Endothelial cell of umbilical vein (primary cell): ENCODE measurements at regions not wholly inside any gene's neighbourhood (a gene's known extent, or its start where the extent isn't known, plus 50 kb on each side); places are given as distances from the start of the nearest gene placed in this dataset.

Experiments used
- BruUV-seq: library from RNA; stranded (reverse); fragments of 400-500 nt; replicated peaks from 2 replicates; lab custom pipeline; 2021; lab: Mats Ljungman, UMichigan
- CTCF ChIA-PET: fragments of 300-600, 350-600 bp; sonication (Branson Sonifier 250); formaldehyde crosslinking; loops from one replicate; lab custom pipeline; 2021; ENCODE audit warnings: antibody characterized with exemption, inconsistent platforms; lab: Charles Lee
- POLR2A ChIA-PET: fragments of 300-600, 350-600 bp; sonication (Branson Sonifier 250); formaldehyde crosslinking; loops from one replicate; lab custom pipeline; 2021; ENCODE audit warnings: antibody characterized with exemption, inconsistent platforms; lab: Charles Lee
- DNase-seq: peaks from one replicate; pipeline ENCODE4 v3.0.0-alpha.2; 2011; ENCODE audit warnings: low read depth, low spot score
- FAIRE-seq: peaks from 2 replicates; lab custom pipeline; 2011; peaks lifted over from hg19 to GRCh38; lab: Jason Lieb, UNC
- H2AFZ ChIP-seq: 2 replicates; pipeline ENCODE4 v1.6.0; 2012; ENCODE audit warnings: low read depth, low read length, control low read depth, inconsistent platforms
- H3K27ac ChIP-seq: 2 replicates; pipeline ENCODE4 v1.5.1; 2011; ENCODE audit warnings: low read depth, mild to moderate bottlenecking, control low read depth, low read length, moderate library complexity; ENCODE audit not compliant: insufficient read depth
- H3K27me3 ChIP-seq, 2 experiments: 2 replicates each; pipeline versions ENCODE4 v1.6.0 to v1.6.1; 2011; ENCODE audit warnings: low read length in 2 of 2, mixed read lengths in 1 of 2; ENCODE audit not compliant: control insufficient read depth in 2 of 2, insufficient read depth in 2 of 2
- H3K36me3 ChIP-seq, 2 experiments: 2 replicates in 1 of 2; 3 replicates in 1 of 2; pipeline ENCODE4 v1.5.1; 2011; ENCODE audit warnings: low read length in 2 of 2, mild to moderate bottlenecking in 1 of 2, moderate library complexity in 1 of 2; ENCODE audit not compliant: control insufficient read depth in 2 of 2, insufficient read depth in 2 of 2; ENCODE audit errors: extremely low read depth in 1 of 2
- H3K4me1 ChIP-seq: 3 replicates; pipeline ENCODE4 v1.5.1; 2011; ENCODE audit warnings: mild to moderate bottlenecking, low read length; ENCODE audit not compliant: control insufficient read depth, insufficient read depth; ENCODE audit errors: extremely low read depth
- H3K4me2 ChIP-seq: 2 replicates; pipeline ENCODE4 v1.6.1; 2011; ENCODE audit warnings: low read length, control low read depth, mixed read lengths; ENCODE audit not compliant: insufficient read depth
- H3K4me3 ChIP-seq, 3 experiments: fragments of 200-600 bp in 1 of 3; sonication (generic), shearing (Covaris generic) in 1 of 3; replicated peaks in 1 of 3; 2 replicates each; pipeline ENCODE4 v1.5.1; 2011 to 2016; ENCODE audit warnings: control low read depth in 3 of 3, low read length in 3 of 3, mild to moderate bottlenecking in 2 of 3, inconsistent platforms in 1 of 3, low read depth in 1 of 3, moderate library complexity in 1 of 3; ENCODE audit not compliant: insufficient read depth in 1 of 3
- H3K79me2 ChIP-seq: 2 replicates; pipeline ENCODE4 v1.6.0; 2012; ENCODE audit warnings: low read length, inconsistent platforms; ENCODE audit not compliant: control insufficient read depth, insufficient read depth
- H3K9ac ChIP-seq: replicated peaks from 2 replicates; pipeline ENCODE3; 2011; ENCODE audit warnings: low read length, control low read depth; ENCODE audit not compliant: insufficient read depth; ENCODE audit errors: extremely low read depth
- H3K9me1 ChIP-seq: replicated peaks from 3 replicates; pipeline ENCODE4 v1.6.0; 2011; ENCODE audit warnings: mild to moderate bottlenecking, low read length; ENCODE audit not compliant: control insufficient read depth, insufficient read depth; ENCODE audit errors: extremely low read depth
- H3K9me3 ChIP-seq: replicated peaks from 2 replicates; pipeline ENCODE4 v1.5.1; 2012; ENCODE audit warnings: low read length, inconsistent platforms; ENCODE audit not compliant: control insufficient read depth, insufficient read depth
- H4K20me1 ChIP-seq: replicated peaks from 2 replicates; pipeline ENCODE3; 2011; ENCODE audit warnings: mild to moderate bottlenecking, low read length; ENCODE audit not compliant: control insufficient read depth, insufficient read depth; ENCODE audit errors: extremely low read depth
- CTCF ChIP-seq, 2 donors: IDR thresholded peaks; 1 replicate in 1 of 2; 2 replicates in 1 of 2; pipeline ENCODE4 v1.5.1; 2011; ENCODE audit warnings: low read length in 2 of 2, mild to moderate bottlenecking in 2 of 2, moderate library complexity in 2 of 2, control low read depth in 1 of 2, inconsistent platforms in 1 of 2, low read depth in 1 of 2; ENCODE audit not compliant: insufficient read depth in 1 of 2; ENCODE audit errors: extremely low read depth in 1 of 2
- EZH2 ChIP-seq: IDR thresholded peaks from 2 replicates; pipeline ENCODE4 v1.6.1; 2012; ENCODE audit warnings: borderline replicate concordance, low read depth, mild to moderate bottlenecking, moderate library complexity, low read length, inconsistent platforms; ENCODE audit not compliant: severe bottlenecking
- FOS ChIP-seq: IDR thresholded peaks from 2 replicates; pipeline ENCODE4 v1.6.1; 2011; ENCODE audit warnings: mild to moderate bottlenecking, low read length, moderate library complexity, borderline replicate concordance; ENCODE audit not compliant: insufficient read depth
- GATA2 ChIP-seq: IDR thresholded peaks from 2 replicates; pipeline ENCODE4 v1.7.0; 2011; ENCODE audit warnings: low read depth, mild to moderate bottlenecking, moderate library complexity, mixed read lengths, low read length; ENCODE audit not compliant: insufficient read length, insufficient read depth
- JUN ChIP-seq: IDR thresholded peaks from 2 replicates; pipeline ENCODE4 v1.6.1; 2011; ENCODE audit warnings: borderline replicate concordance, low read depth; ENCODE audit not compliant: insufficient read length, insufficient read depth
- MAX ChIP-seq: IDR thresholded peaks from 2 replicates; pipeline ENCODE4 v1.6.1; 2011; ENCODE audit not compliant: insufficient read depth, insufficient read length
- MYC ChIP-seq: IDR thresholded peaks from one replicate; pipeline ENCODE4 v1.6.1; 2011; ENCODE audit warnings: mild to moderate bottlenecking, low read depth, low read length
- POLR2A ChIP-seq: IDR thresholded peaks from 2 replicates; pipeline ENCODE4 v1.6.1; 2012; ENCODE audit warnings: low read depth, mild to moderate bottlenecking, control low read depth, low read length
- POLR2AphosphoS5 ChIP-seq: IDR thresholded peaks from 2 replicates; pipeline ENCODE4 v1.6.1; 2012; ENCODE audit warnings: low read depth, mild to moderate bottlenecking, control low read depth, low read length, moderate library complexity; ENCODE audit not compliant: insufficient read depth
- dilution Hi-C: fragments of 300-500 bp; cut with MboI; formaldehyde crosslinking; loops from one replicate; pipeline ENCODE4 v1.15.0; 2019; ENCODE audit warnings: low sequenced_read_pairs; ENCODE audit not compliant: extremely low pct_ligation_motif_present
- intact Hi-C: fragments of 100-400 bp; cut with micrococcal nuclease; formaldehyde crosslinking; loops from one replicate; pipeline ENCODE4 v1.10.0; 2022

GRCh38 chr6:28727559-28728211, 196.1 kb downstream of the TRIM27 start:
- peaks cover 4% of the 10 kb centered on the region for H3K4me1 ChIP-seq
- H3K9me1 ChIP-seq: no peaks in the 10 kb centered on the region
- DNase-seq (no peak), FAIRE-seq (no peak)
- CTCF ChIA-PET: interaction anchor here (1.2 kb wide), 1 partner anchor 254 kb away, joined by 3 read pairs; no protein-coding TSS in a partner anchor
- POLR2A ChIA-PET: no interaction called here
- no peak overlapping the region for H2AFZ ChIP-seq
- no peak overlapping the region for H3K4me2 ChIP-seq
- no peaks in the 10 kb centered on the region for H3K79me2 ChIP-seq
- H3K27ac ChIP-seq: no peak overlapping the region
- intact Hi-C loops (loop anchor here (2.0 to 5.0 kb wide), 5 partner anchors 41 to 213 kb away; no protein-coding TSS in a partner anchor), dilution Hi-C loops (no loop called here)
- no peak overlapping the region for H3K9ac ChIP-seq
- no peaks in the 10 kb centered on the region for H3K36me3 ChIP-seq
- H3K9me3 ChIP-seq: no peaks in the 10 kb centered on the region
- H4K20me1 ChIP-seq: no peaks in the 10 kb centered on the region
- no TSS peak for BruUV-seq
- TF ChIP-seq JUN (no peak), EZH2 (no peak), GATA2 (no peak), POLR2AphosphoS5 (no peak), CTCF (IDR thresholded peaks at IDR 0.05; ENCODE audit: extremely low read depth in 1 of 2, insufficient read depth in 1 of 2, low read depth in 1 of 2, low read length in 2 of 2) (no peak), MAX (no peak), FOS (no peak), POLR2A (no peak), MYC (no peak)
- H3K4me3 ChIP-seq: no peak overlapping the region
- peaks cover 20 to 25% of the 10 kb centered on the region in 2 experiments for H3K27me3 ChIP-seq
